Right lobe of liver (tissue), 4 donors: ENCODE measurements at regions not wholly inside any gene's neighbourhood (a gene's known extent, or its start where the extent isn't known, plus 50 kb on each side); places are given as distances from the start of the nearest gene placed in this dataset.

ENCODE experiments used
- CTCF ChIP-seq, 4 donors: fragments of 200-600 bp in 3 of 4; fragments of 450-650 bp in 1 of 4; IDR thresholded peaks; one replicate each; pipeline versions ENCODE4 v1.5.1 to v1.8.0; 2016 to 2022; ENCODE audit warnings: antibody characterized with exemption in 4 of 4, mild to moderate bottlenecking in 2 of 4
- POLR2A ChIP-seq: fragments of 450-650 bp; IDR thresholded peaks from one replicate; pipeline ENCODE4 v1.6.1; 2017; ENCODE audit warnings: antibody characterized with exemption, mild to moderate bottlenecking
- donor health status: DM: no; HTN: no; CAD: no.
- donor health status: DM: no; HTN: no; CAD: no.
- donor health status: DM: no; HTN: yes; CAD: no.

- TF ChIP-seq POLR2A (no peak), CTCF (IDR thresholded peaks at IDR 0.05) (no peak)
Measured at GRCh38 chr20:12617076-12617475, 391.7 kb upstream of the SPTLC3 start.
